A549 (cell line): ENCODE measurements at regions not wholly inside any gene's neighbourhood (a gene's known extent, or its start where the extent isn't known, plus 50 kb on each side); places are given as distances from the start of the nearest gene placed in this dataset.
"Not testable (repeated sequence)": the region's sequence is repeated elsewhere in the genome, so short reads cannot be mapped to it uniquely, and the experiment has no call there.

Experiments used
- ATAC-seq, 2 experiments: fragments of 200-7000 bp in 1 of 2; fragments of >200 bp in 1 of 2; cut with Nextera tagmentation in 1 of 2; cut with Tn5 transposase in 1 of 2; 3 replicates each; pipeline versions ENCODE4 v1.8.0 to v1.9.1; 2018 to 2020; ENCODE audit warnings: mild to moderate bottlenecking in 1 of 2, moderate library complexity in 1 of 2
- CTCF ChIA-PET: fragments of 300-600 bp; sonication (Branson Sonifier 250); formaldehyde crosslinking; extraction: SDS; loops from one replicate; lab custom pipeline; 2021; ENCODE audit warnings: antibody characterized with exemption, inconsistent platforms; lab: Yijun Ruan, JAX
- POLR2A ChIA-PET: fragments of 350-600 bp; formaldehyde crosslinking; extraction: SDS; loops from one replicate; lab custom pipeline; 2021; ENCODE audit warnings: antibody characterized with exemption, inconsistent platforms; lab: Yijun Ruan, JAX
- DNase-seq, 2 experiments: peaks; one replicate each; pipeline versions ENCODE4 v3.0.0 to v3.0.0-alpha.2; 2011 to 2016; ENCODE audit warnings: low read depth in 1 of 2, low spot score in 1 of 2
- FAIRE-seq: peaks from 2 replicates; lab custom pipeline; 2011; peaks lifted over from hg19 to GRCh38; lab: Jason Lieb, UNC
- H3K27ac ChIP-seq, 2 experiments: fragments of >200 bp; sonication (Bioruptor Twin); formaldehyde crosslinking; 3 replicates each; pipeline ENCODE4 v1.5.1; 2016 to 2017
- H3K4me1 ChIP-seq: fragments of >200 bp; sonication (Bioruptor Twin); formaldehyde crosslinking; 3 replicates; pipeline ENCODE4 v1.6.1; 2016
- H3K4me2 ChIP-seq: fragments of >200 bp; sonication (Bioruptor Twin); formaldehyde crosslinking; 3 replicates; pipeline ENCODE4 v1.6.1; 2016
- H3K4me3 ChIP-seq: fragments of >200 bp; sonication (Bioruptor Twin); formaldehyde crosslinking; 3 replicates; pipeline ENCODE4 v1.5.1; 2016
- H3K9me3 ChIP-seq: fragments of >200 bp; sonication (Bioruptor Twin); formaldehyde crosslinking; 3 replicates; pipeline ENCODE4 v1.6.1; 2016
- BHLHE40 ChIP-seq: IDR thresholded peaks from 2 replicates; pipeline ENCODE4 v1.6.1; 2012; ENCODE audit warnings: low read depth, low read length, inconsistent platforms
- CBX8 ChIP-seq: fragments of 200-600 bp; sonication (generic); IDR thresholded peaks from 2 replicates; pipeline ENCODE4 v1.6.1; 2016
- CEBPB ChIP-seq, 2 experiments: fragments of >200 bp in 1 of 2; sonication (Bioruptor Twin) in 1 of 2; formaldehyde crosslinking in 1 of 2; IDR thresholded peaks; 2 replicates each; pipeline ENCODE4 v1.6.1; 2012 to 2016
- CHD2 ChIP-seq: fragments of 150-350 bp; IDR thresholded peaks from 2 replicates; pipeline ENCODE4 v1.6.1; 2014; ENCODE audit warnings: low read length; ENCODE audit not compliant: partially characterized antibody
- CHD4 ChIP-seq: fragments of 200-600 bp; sonication (generic); IDR thresholded peaks from 2 replicates; pipeline ENCODE4 v1.6.1; 2016; ENCODE audit warnings: antibody characterized with exemption, mild to moderate bottlenecking, borderline replicate concordance
- FOSL2 ChIP-seq, 2 experiments: fragments of 450-650 bp in 1 of 2; fragments of >200 bp in 1 of 2; sonication (Bioruptor Twin) in 1 of 2; formaldehyde crosslinking; IDR thresholded peaks; 2 replicates each; pipeline versions ENCODE4 v1.5.0 to v1.6.1; 2016 to 2020; ENCODE audit warnings: mild to moderate bottlenecking in 1 of 2, moderate library complexity in 1 of 2
- FOXS1 ChIP-seq: fragments of 250-450 bp; sonication (Bioruptor Pico); IDR thresholded peaks from 2 replicates; pipeline ENCODE4 v1.5.0; 2020; ENCODE audit warnings: mild to moderate bottlenecking, moderate library complexity
- GATA3 ChIP-seq: IDR thresholded peaks from 2 replicates; pipeline ENCODE4 v1.6.1; 2012; ENCODE audit warnings: borderline replicate concordance
- HEYL ChIP-seq: fragments of 250-450 bp; sonication (Bioruptor Pico); IDR thresholded peaks from 2 replicates; pipeline ENCODE4 v1.8.0; 2021; ENCODE audit warnings: mild to moderate bottlenecking, moderate library complexity
- HOXB5 ChIP-seq: fragments of 250-450 bp; sonication (Bioruptor Pico); IDR thresholded peaks from 2 replicates; pipeline ENCODE4 v1.5.0; 2020; ENCODE audit warnings: mild to moderate bottlenecking, moderate library complexity
- JUN ChIP-seq, 2 experiments: fragments of >200 bp; sonication (Bioruptor Twin); formaldehyde crosslinking; IDR thresholded peaks; 2 replicates in 1 of 2; 3 replicates in 1 of 2; pipeline ENCODE4 v1.6.1; 2016 to 2017
- KDM1A ChIP-seq: fragments of 200-600 bp; sonication (generic); IDR thresholded peaks from 2 replicates; pipeline ENCODE4 v1.6.1; 2016; ENCODE audit warnings: low read depth, mild to moderate bottlenecking
- KDM5A ChIP-seq: fragments of 200-600 bp; sonication (generic); IDR thresholded peaks from 2 replicates; pipeline ENCODE4 v1.6.1; 2016; ENCODE audit warnings: antibody characterized with exemption, mild to moderate bottlenecking
- MYC ChIP-seq: IDR thresholded peaks from 2 replicates; pipeline ENCODE4 v1.6.1; 2012; ENCODE audit warnings: mild to moderate bottlenecking, inconsistent platforms, low read length, improper control_type of control experiment, borderline replicate concordance
- NR3C1 ChIP-seq: fragments of >200 bp; sonication (Bioruptor Twin); formaldehyde crosslinking; IDR thresholded peaks from 3 replicates; pipeline ENCODE4 v1.6.1; 2017
- POLR2A ChIP-seq: IDR thresholded peaks from 2 replicates; pipeline ENCODE4 v1.6.1; 2012; ENCODE audit warnings: mild to moderate bottlenecking, low read length
- RCOR1 ChIP-seq: fragments of 150-350 bp; IDR thresholded peaks from 2 replicates; pipeline ENCODE4 v1.6.1; 2014; ENCODE audit warnings: antibody characterized with exemption, low read length, low read depth
- RNF2 ChIP-seq: fragments of 200-600 bp; sonication (generic); IDR thresholded peaks from 2 replicates; pipeline ENCODE4 v1.6.1; 2016; ENCODE audit warnings: low read depth, mild to moderate bottlenecking, antibody characterized with exemption, moderate library complexity, borderline replicate concordance
- SMC3 ChIP-seq: fragments of >200 bp; sonication (Bioruptor Twin); formaldehyde crosslinking; IDR thresholded peaks from 3 replicates; pipeline ENCODE4 v1.6.1; 2018; ENCODE audit warnings: inconsistent platforms
- TFCP2L1 ChIP-seq: fragments of 250-450 bp; sonication (Bioruptor Pico); IDR thresholded peaks from 2 replicates; pipeline ENCODE4 v1.5.0; 2021; ENCODE audit warnings: mild to moderate bottlenecking
- WGBS: methylation state at CpG from one replicate; pipeline ENCODE4 v1.1.6; 2017; ENCODE audit errors: missing lambda C conversion rate; 5-methylcytosine and 5-hydroxymethylcytosine counted together
- TF ChIP-seq, protein P1 (sequence below): fragments of 150-350 bp; IDR thresholded peaks from 2 replicates; pipeline ENCODE4 v1.6.1; 2014; ENCODE audit warnings: low read depth, mild to moderate bottlenecking, low read length
- TF ChIP-seq, protein P2 (sequence below): IDR thresholded peaks from 2 replicates; pipeline ENCODE4 v1.6.1; 2012; ENCODE audit warnings: low read depth, borderline replicate concordance
- TF ChIP-seq, protein P3 (sequence below): IDR thresholded peaks from 2 replicates; pipeline ENCODE4 v1.6.1; 2012
- TF ChIP-seq, protein P4 (sequence below): fragments of >200 bp; sonication (Bioruptor Twin); formaldehyde crosslinking; IDR thresholded peaks from 3 replicates; pipeline ENCODE4 v1.6.1; 2016

DNA sequence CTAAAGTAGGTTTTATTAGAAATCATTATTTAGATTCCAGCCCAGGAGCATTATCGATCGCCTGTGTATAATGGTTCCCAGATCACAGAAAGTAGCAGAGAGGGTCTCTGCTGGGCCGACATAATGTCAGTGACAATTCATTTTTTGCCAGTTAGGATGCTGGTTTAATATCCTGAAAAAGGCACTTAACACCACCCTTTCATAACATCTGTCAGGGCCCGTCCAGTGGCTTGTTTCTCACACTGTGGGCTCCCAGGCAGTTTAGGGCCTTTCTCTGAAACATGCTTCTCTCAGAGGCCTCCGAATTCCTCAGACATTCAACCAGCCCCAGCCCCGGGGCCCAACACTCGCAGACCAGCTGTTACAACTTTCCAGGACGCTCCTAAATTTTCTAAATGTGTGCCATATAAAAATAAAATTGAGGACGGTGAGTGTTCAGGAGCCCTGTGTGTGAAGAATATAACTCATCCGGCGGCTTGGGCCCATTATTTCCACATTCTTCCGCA lies 108.6 kb upstream of the EYA4 start:
- Histone ChIP-seq H3K4me2 (no peak overlapping the region), H3K27ac (no peak overlapping the region; a peak in 1 of 6 replicates), H3K4me1 (peaks cover 22% of the 10 kb centered on the region), H3K4me3 (no peak overlapping the region), H3K9me3 (no peaks in the 10 kb centered on the region)
- DNase-seq (no peak), ATAC-seq (no peak), FAIRE-seq (no peak)
- POLR2A ChIA-PET: no interaction called here
- CTCF ChIA-PET: no interaction called here
- WGBS: 95% methylated on average over 12 of the region's 12 CpGs
- TF ChIP-seq CEBPB (IDR thresholded peaks at IDR 0.05) (no peak), GATA3 (no peak), CBX8 (no peak), TFCP2L1 (CRISPR knock-in tag) (no peak), SMC3 (no peak), FOSL2 (IDR thresholded peaks at IDR 0.05) (no peak), FOSL2 (CRISPR knock-in tag; IDR thresholded peaks at IDR 0.05) (no peak)

DNA sequence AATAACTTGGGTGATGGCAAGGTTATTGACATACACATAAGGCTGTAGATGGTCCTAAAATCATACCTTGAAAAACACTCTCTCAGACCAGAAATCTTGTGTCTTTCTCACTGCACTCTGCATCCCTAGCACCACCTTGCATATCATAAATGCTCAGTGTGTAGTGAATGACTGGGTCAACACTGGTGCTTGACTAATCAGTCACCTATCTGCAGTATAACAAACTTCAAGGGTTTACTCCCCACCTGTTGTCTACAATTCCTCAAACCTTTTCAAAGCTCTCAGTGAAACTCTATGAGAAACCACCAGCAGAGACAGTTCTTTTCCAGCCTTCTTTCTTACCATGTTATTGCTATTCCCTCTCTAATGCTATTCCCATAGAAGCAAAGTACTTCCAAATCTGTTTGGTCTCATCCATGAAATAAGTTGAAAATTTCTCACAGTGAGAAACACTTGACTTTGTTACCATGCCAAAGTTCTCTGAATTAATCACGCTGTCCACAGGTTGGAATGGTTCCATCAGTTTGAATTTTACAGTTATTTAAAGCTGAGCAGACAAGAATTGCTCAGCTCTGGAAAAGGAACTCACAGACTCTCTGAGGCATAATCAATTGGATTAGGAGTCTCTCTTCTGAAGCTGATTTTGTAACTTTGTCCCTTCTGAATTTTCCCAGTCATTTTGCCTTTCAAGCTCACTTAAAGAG lies 104.8 kb upstream of the EYA4 start:
- no peak for FAIRE-seq
- Histone ChIP-seq H3K4me3 (no peak overlapping the region), H3K4me1 (peaks cover 9% of the 10 kb centered on the region), H3K9me3 (no peaks in the 10 kb centered on the region), H3K4me2 (no peak overlapping the region), H3K27ac (no peak overlapping the region)
- 53% methylated on average over 1 of the region's 1 CpG for whole genome bisulfite sequencing
- ChIA-PET POLR2A (no interaction called here), CTCF (no interaction called here)
- DNase-seq: no peak
- TF ChIP-seq RNF2 (no peak), JUN (IDR thresholded peaks at IDR 0.05) (no peak), POLR2A (no peak), HEYL (CRISPR knock-in tag) (no peak)
- TF ChIP-seq, protein P1, sequence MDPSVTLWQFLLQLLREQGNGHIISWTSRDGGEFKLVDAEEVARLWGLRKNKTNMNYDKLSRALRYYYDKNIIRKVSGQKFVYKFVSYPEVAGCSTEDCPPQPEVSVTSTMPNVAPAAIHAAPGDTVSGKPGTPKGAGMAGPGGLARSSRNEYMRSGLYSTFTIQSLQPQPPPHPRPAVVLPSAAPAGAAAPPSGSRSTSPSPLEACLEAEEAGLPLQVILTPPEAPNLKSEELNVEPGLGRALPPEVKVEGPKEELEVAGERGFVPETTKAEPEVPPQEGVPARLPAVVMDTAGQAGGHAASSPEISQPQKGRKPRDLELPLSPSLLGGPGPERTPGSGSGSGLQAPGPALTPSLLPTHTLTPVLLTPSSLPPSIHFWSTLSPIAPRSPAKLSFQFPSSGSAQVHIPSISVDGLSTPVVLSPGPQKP: no peak
- ATAC-seq: no peak

DNA sequence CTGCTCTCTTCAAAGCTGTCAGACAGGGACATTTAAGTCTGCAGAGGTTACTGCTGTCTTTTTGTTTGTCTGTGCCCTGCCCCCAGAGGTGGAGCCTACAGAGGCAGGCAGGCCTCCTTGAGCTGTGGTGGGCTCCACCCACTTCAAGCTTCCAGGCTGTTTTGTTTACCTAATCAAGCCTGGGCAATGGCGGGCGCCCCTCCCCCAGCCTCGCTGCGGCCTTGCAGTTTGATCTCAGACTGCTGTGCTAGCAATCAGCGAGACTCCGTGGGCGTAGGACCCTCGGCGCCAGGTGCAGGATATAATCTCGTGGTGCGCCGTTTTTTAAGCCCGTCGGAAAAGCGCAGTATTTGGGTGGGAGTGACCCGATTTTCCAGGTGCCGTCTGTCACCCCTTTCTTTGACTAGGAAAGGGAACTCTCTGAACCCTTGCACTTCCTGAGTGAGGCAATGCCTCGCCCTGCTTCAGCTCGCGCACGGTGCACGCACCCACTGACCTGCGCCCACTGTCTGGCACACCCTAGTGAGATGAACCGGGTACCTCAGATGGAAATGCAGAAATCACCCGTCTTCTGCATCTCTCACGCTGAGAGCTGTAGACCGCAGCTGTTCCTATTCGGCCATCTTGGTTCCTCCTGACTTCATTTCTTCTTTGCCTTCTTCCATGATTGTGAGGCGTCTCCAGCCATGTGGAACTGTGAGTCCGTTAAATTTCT lies 93.5 kb upstream of the EYA4 start:
- WGBS: 85% methylated on average over 22 of the region's 30 CpGs
- POLR2A ChIA-PET: not testable (repeated sequence)

DNA sequence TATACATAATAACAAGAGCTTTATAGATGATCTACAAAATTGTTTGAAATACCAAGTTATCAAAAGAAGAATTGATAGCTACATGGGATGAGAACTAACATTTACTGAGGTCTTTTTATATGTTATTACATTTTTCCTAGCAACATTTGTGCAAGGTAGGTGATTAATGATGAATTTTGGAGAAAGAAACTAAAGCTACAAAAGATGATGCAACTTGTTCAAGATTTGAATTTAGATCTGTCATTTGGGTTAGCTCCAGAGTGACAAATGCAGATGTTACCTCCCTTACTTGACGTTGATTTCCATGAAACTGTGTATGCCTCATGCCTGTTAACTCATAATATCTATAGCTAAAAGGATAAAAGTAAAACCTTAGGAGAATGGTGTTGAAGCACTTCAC lies 84.5 kb upstream of the EYA4 start:
- peaks cover 7% of the 10 kb centered on the region; the same call in 1 of the 3 replicates for H3K9me3 ChIP-seq
- ChIA-PET POLR2A (no interaction called here), CTCF (no interaction called here)
- DNase-seq: no peak
- no peak overlapping the region for H3K27ac ChIP-seq
- no peak for ATAC-seq
- no peak overlapping the region for H3K4me2 ChIP-seq
- H3K4me1 ChIP-seq: no peaks in the 10 kb centered on the region
- no peak overlapping the region for H3K4me3 ChIP-seq
- 76% methylated on average over 1 of the region's 1 CpG for whole genome bisulfite sequencing
- no peak for FAIRE-seq
- no peak for TF ChIP-seq JUN (IDR thresholded peaks at IDR 0.05)
- TF ChIP-seq, protein P1: no peak
- TF ChIP-seq RCOR1: no peak
- no peak for TF ChIP-seq MYC
- TF ChIP-seq FOXS1: no peak
- TF ChIP-seq NR3C1: no peak
- TF ChIP-seq, protein P2, sequence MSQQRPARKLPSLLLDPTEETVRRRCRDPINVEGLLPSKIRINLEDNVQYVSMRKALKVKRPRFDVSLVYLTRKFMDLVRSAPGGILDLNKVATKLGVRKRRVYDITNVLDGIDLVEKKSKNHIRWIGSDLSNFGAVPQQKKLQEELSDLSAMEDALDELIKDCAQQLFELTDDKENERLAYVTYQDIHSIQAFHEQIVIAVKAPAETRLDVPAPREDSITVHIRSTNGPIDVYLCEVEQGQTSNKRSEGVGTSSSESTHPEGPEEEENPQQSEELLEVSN: no peak
- no peak for TF ChIP-seq SMC3
- no peak for TF ChIP-seq KDM1A
- TF ChIP-seq, protein P3, sequence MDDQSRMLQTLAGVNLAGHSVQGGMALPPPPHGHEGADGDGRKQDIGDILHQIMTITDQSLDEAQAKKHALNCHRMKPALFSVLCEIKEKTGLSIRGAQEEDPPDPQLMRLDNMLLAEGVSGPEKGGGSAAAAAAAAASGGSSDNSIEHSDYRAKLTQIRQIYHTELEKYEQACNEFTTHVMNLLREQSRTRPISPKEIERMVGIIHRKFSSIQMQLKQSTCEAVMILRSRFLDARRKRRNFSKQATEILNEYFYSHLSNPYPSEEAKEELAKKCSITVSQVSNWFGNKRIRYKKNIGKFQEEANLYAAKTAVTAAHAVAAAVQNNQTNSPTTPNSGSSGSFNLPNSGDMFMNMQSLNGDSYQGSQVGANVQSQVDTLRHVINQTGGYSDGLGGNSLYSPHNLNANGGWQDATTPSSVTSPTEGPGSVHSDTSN: no peak
- no peak for TF ChIP-seq HOXB5 (CRISPR knock-in tag)
- no peak for TF ChIP-seq CHD4
- TF ChIP-seq, protein P4, sequence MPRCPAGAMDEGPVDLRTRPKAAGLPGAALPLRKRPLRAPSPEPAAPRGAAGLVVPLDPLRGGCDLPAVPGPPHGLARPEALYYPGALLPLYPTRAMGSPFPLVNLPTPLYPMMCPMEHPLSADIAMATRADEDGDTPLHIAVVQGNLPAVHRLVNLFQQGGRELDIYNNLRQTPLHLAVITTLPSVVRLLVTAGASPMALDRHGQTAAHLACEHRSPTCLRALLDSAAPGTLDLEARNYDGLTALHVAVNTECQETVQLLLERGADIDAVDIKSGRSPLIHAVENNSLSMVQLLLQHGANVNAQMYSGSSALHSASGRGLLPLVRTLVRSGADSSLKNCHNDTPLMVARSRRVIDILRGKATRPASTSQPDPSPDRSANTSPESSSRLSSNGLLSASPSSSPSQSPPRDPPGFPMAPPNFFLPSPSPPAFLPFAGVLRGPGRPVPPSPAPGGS: no peak
- no peak for TF ChIP-seq KDM5A
- TF ChIP-seq RNF2: no peak
- no peak for TF ChIP-seq CHD2
- no peak for TF ChIP-seq BHLHE40

More for the DNA sequence above, 93.5 kb upstream of the EYA4 start:
- H3K9me3 ChIP-seq, ATAC-seq, H3K27ac ChIP-seq, H3K4me1 ChIP-seq, H3K4me3 ChIP-seq, H3K4me2 ChIP-seq, CTCF ChIA-PET, FAIRE-seq, DNase-seq: not testable (repeated sequence)
